Uterus (tissue), 3 donors: ENCODE measurements at regions not wholly inside any gene's neighbourhood (a gene's known extent, or its start where the extent isn't known, plus 50 kb on each side); places are given as distances from the start of the nearest gene placed in this dataset.
"Not testable (repeated sequence)": the region's sequence is repeated elsewhere in the genome, so short reads cannot be mapped to it uniquely, and the experiment has no call there.

Source experiments
- DNase-seq, 2 donors: peaks; one replicate each; pipeline ENCODE4 v3.0.0-alpha.2; 2019 to 2020
- H3K27ac ChIP-seq, 2 donors: fragments of 200-600 bp; sonication (generic); 1 replicate in 1 of 2; 2 replicates in 1 of 2; pipeline ENCODE4 v1.5.1; 2016 to 2018
- H3K27me3 ChIP-seq, 2 donors: fragments of 200-600 bp; sonication (generic); one replicate each; pipeline ENCODE4 v1.5.1; 2018 to 2019; ENCODE audit warnings: control low read depth in 1 of 2
- H3K36me3 ChIP-seq, 2 donors: fragments of 200-600 bp; sonication (generic); one replicate each; pipeline ENCODE4 v1.5.1; 2019; ENCODE audit warnings: control low read depth in 1 of 2
- H3K4me1 ChIP-seq, 2 donors: fragments of 200-600 bp; sonication (generic); one replicate each; pipeline ENCODE4 v1.5.1; 2018 to 2019; ENCODE audit warnings: control low read depth in 1 of 2
- H3K4me3 ChIP-seq, 2 donors: fragments of 200-600 bp; sonication (generic); 1 replicate in 1 of 2; 2 replicates in 1 of 2; pipeline ENCODE4 v1.5.1; 2018 to 2019; ENCODE audit warnings: mild to moderate bottlenecking in 1 of 2
- H3K9me3 ChIP-seq, 2 donors: fragments of 200-600 bp; sonication (generic); one replicate each; pipeline ENCODE4 v1.5.1; 2019; ENCODE audit warnings: control low read depth in 1 of 2
- POLR2A ChIP-seq, 2 donors: fragments of 450-650 bp; IDR thresholded peaks; one replicate each; pipeline ENCODE4 v1.6.1; 2016; ENCODE audit warnings: antibody characterized with exemption in 2 of 2, mild to moderate bottlenecking in 1 of 2, moderate library complexity in 1 of 2
- intact Hi-C: fragments of 100-400 bp; cut with DNase I; formaldehyde crosslinking; loops from one replicate; pipeline ENCODE4 v1.15.1; 2023; ENCODE audit warnings: low total_unique reads
- TF ChIP-seq, protein P1 (sequence below), 4 experiments: fragments of 200-600 bp in 2 of 4; fragments of 450-650 bp in 2 of 4; sonication (generic) in 2 of 4; IDR thresholded peaks; one replicate each; pipeline ENCODE4 v1.5.1; 2016 to 2019; ENCODE audit warnings: antibody characterized with exemption in 4 of 4, mild to moderate bottlenecking in 2 of 4, moderate library complexity in 1 of 4
- donor health status: DM: yes; HTN: yes; CAD: no.

DNA sequence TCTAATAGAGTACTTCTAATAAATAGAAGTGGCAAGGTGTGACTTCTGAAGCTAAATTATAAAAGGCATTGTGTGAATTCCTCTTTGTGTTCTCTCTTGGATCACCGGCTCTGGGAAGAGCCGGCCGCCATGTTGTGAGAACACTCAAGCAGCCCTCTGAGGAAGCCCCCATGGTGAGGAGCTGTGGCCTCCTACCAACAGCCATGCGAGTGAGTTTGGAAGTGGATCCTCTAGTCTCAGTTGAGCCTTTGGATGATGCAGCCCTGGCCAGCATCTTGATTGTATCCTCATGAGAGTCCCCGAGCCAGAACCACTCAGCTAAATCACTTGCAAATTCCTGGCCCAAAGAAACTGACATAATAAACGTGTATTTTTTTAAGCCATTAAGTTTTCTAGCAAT lies 94.5 kb upstream of the CARD11 start:
- no peak overlapping the region for H3K4me3 ChIP-seq
- no peak overlapping the region for H3K27ac ChIP-seq
- H3K9me3 ChIP-seq = no peaks in the 10 kb centered on the region
- no peak for DNase-seq
- H3K4me1 ChIP-seq = no peaks in the 10 kb centered on the region
- H3K36me3 ChIP-seq = no peaks in the 10 kb centered on the region
- TF ChIP-seq, protein P1, sequence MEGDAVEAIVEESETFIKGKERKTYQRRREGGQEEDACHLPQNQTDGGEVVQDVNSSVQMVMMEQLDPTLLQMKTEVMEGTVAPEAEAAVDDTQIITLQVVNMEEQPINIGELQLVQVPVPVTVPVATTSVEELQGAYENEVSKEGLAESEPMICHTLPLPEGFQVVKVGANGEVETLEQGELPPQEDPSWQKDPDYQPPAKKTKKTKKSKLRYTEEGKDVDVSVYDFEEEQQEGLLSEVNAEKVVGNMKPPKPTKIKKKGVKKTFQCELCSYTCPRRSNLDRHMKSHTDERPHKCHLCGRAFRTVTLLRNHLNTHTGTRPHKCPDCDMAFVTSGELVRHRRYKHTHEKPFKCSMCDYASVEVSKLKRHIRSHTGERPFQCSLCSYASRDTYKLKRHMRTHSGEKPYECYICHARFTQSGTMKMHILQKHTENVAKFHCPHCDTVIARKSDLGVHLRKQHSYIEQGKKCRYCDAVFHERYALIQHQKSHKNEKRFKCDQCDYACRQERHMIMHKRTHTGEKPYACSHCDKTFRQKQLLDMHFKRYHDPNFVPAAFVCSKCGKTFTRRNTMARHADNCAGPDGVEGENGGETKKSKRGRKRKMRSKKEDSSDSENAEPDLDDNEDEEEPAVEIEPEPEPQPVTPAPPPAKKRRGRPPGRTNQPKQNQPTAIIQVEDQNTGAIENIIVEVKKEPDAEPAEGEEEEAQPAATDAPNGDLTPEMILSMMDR (IDR thresholded peaks at IDR 0.05) = no peak
- no peak for TF ChIP-seq POLR2A (IDR thresholded peaks at IDR 0.05)
- intact Hi-C loops = no loop called here
- H3K27me3 ChIP-seq = no peaks in the 10 kb centered on the region

- H3K4me3 ChIP-seq = no peak overlapping the region
- H3K27ac ChIP-seq = no peak overlapping the region
- no peaks in the 10 kb centered on the region for H3K27me3 ChIP-seq
- H3K4me1 ChIP-seq = no peaks in the 10 kb centered on the region
- H3K9me3 ChIP-seq = no peaks in the 10 kb centered on the region
- no peak for DNase-seq
- intact Hi-C loops = no loop called here
- H3K36me3 ChIP-seq = no peaks in the 10 kb centered on the region
- TF ChIP-seq, protein P1 (IDR thresholded peaks at IDR 0.05) = no peak
- TF ChIP-seq POLR2A (IDR thresholded peaks at IDR 0.05) = no peak
These were observed 95.3 kb upstream of the CARD11 start for GRCh38 chr7:3138997-3139396.

DNA sequence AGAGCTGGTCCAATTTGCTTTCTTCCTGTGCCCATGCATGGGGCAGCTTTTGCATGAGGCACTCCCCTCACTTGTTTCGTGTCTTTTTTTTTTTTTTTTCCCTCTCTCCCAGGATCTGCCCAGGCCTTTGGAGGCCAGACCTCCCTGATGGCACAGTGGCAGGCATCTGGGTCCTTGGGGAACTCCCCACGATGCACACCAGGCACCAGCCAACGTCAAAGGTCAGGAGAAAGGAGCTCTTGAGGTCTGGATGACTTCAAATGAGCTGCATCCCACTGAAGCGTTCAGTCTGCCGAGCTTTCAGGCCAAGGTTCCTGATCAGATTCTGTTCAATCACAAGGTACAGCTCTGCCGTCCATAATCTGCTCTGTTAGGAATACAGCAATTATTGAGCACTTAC lies 97.2 kb upstream of the CARD11 start:
- Histone ChIP-seq H3K4me3 (no peak overlapping the region), H3K27ac (no peak overlapping the region), H3K36me3 (no peaks in the 10 kb centered on the region), H3K4me1 (no peaks in the 10 kb centered on the region), H3K9me3 (no peaks in the 10 kb centered on the region), H3K27me3 (no peaks in the 10 kb centered on the region)
- TF ChIP-seq POLR2A (IDR thresholded peaks at IDR 0.05) = no peak
- TF ChIP-seq, protein P1 (IDR thresholded peaks at IDR 0.05) = no peak
- DNase-seq = no peak
- intact Hi-C loops = no loop called here

- no peaks in the 10 kb centered on the region for H3K4me1 ChIP-seq
- no peak overlapping the region for H3K4me3 ChIP-seq
- no peaks in the 10 kb centered on the region for H3K9me3 ChIP-seq
- H3K27me3 ChIP-seq = no peaks in the 10 kb centered on the region
- H3K27ac ChIP-seq = no peak overlapping the region
- intact Hi-C loops = no loop called here
- TF ChIP-seq POLR2A (IDR thresholded peaks at IDR 0.05) = no peak
- TF ChIP-seq, protein P1 (IDR thresholded peaks at IDR 0.05) = no peak
- H3K36me3 ChIP-seq = no peaks in the 10 kb centered on the region
- no peak for DNase-seq
These were observed 97.7 kb upstream of the CARD11 start for GRCh38 chr7:3141326-3141725.

GRCh38 chr7:3143869-3144775 lies 100.5 kb upstream of the CARD11 start:
- intact Hi-C loops = no loop called here
- no peak for DNase-seq
- no peak overlapping the region for H3K27ac ChIP-seq

DNA sequence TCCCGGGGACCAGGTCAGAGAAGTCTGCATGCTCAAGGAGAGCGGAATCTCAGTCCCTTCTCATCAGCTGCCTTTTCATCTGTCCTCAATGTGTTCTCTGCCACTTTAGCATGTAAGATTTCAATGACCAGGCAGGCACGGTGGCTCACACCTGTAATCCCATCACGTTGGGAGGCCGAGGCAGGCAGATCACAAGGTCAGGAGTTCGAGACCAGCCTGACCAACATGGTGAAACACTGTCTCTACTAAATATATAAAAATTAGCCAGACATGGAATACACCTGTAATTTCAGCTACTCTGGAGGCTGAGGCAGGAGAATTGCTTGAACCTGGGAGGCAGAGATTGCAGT lies 101.1 kb upstream of the CARD11 start:
- H3K9me3 ChIP-seq, H3K4me1 ChIP-seq, H3K27me3 ChIP-seq, H3K27ac ChIP-seq, H3K4me3 ChIP-seq, H3K36me3 ChIP-seq, intact Hi-C loops, DNase-seq: not testable (repeated sequence)

More at GRCh38 chr7:3143869-3144775, 100.5 kb upstream of the CARD11 start:
- TF ChIP-seq, protein P1 (IDR thresholded peaks at IDR 0.05) = no peak
- TF ChIP-seq POLR2A (IDR thresholded peaks at IDR 0.05) = no peak
- Histone ChIP-seq H3K4me3 (no peak overlapping the region), H3K4me1 (no peaks in the 10 kb centered on the region), H3K9me3 (no peaks in the 10 kb centered on the region), H3K36me3 (no peaks in the 10 kb centered on the region), H3K27me3 (no peaks in the 10 kb centered on the region)
